Stimulated activated CD8-positive, alpha-beta memory T cell treated with anti-CD3 and anti-CD28 coated beads, Interleukin-15, amount 100 ng/mL, for 48 hours (primary cell): ENCODE measurements at regions not wholly inside any gene's neighbourhood (a gene's known extent, or its start where the extent isn't known, plus 50 kb on each side); places are given as distances from the start of the nearest gene placed in this dataset.

ENCODE experiments used
- DNase-seq, 2 donors: peaks; one replicate each; pipeline ENCODE4 v3.0.0-alpha.2; 2020; ENCODE audit warnings: low read depth in 2 of 2

GRCh38 chr12:94062796-94063635 lies 85.4 kb upstream of the PLXNC1 start:
- no peak for DNase-seq

- no peak for DNase-seq
Measured at GRCh38 chr12:94070520-94070919, 77.9 kb upstream of the PLXNC1 start.

- no peak for DNase-seq
Measured at GRCh38 chr12:94071258-94071657, 77.1 kb upstream of the PLXNC1 start.

- DNase-seq, result no peak
Measured at GRCh38 chr12:94073441-94074051, 74.8 kb upstream of the PLXNC1 start.

GRCh38 chr12:94074216-94074979 lies 74.0 kb upstream of the PLXNC1 start:
- no peak for DNase-seq

- no peak for DNase-seq
Measured at GRCh38 chr12:94074980-94075629, 73.3 kb upstream of the PLXNC1 start.

- no peak for DNase-seq
Measured at GRCh38 chr12:94077209-94077608, 71.2 kb upstream of the PLXNC1 start.

- no peak for DNase-seq
Measured at GRCh38 chr12:94078138-94078723, 70.1 kb upstream of the PLXNC1 start.

- no peak for DNase-seq
Measured at GRCh38 chr12:94078736-94079509, 69.5 kb upstream of the PLXNC1 start.

GRCh38 chr12:94079566-94080340 lies 68.6 kb upstream of the PLXNC1 start:
- DNase-seq, result no peak

GRCh38 chr12:94080341-94081009 lies 67.9 kb upstream of the PLXNC1 start:
- DNase-seq, result no peak

- no peak for DNase-seq
Measured at GRCh38 chr12:94082690-94083089, 65.7 kb upstream of the PLXNC1 start.

GRCh38 chr12:94089891-94090290 lies 58.5 kb upstream of the PLXNC1 start:
- no peak for DNase-seq

- DNase-seq, result no peak
Measured at GRCh38 chr12:94091624-94092023, 56.8 kb upstream of the PLXNC1 start.

GRCh38 chr12:94092516-94093241 lies 55.7 kb upstream of the PLXNC1 start:
- DNase-seq, result no peak

- no peak for DNase-seq
Measured at GRCh38 chr12:94094700-94095099, 53.7 kb upstream of the PLXNC1 start.

GRCh38 chr12:94095618-94096017 lies 52.8 kb upstream of the PLXNC1 start:
- no peak for DNase-seq

- DNase-seq, result no peak
Measured at GRCh38 chr12:94098466-94098865, 49.9 kb upstream of the PLXNC1 start.
